ENCODE measurements at regions not wholly inside any gene's neighbourhood (a gene's known extent, or its start where the extent isn't known, plus 50 kb on each side); places are given as distances from the start of the nearest gene placed in this dataset.

- no peak for DNase-seq (ENCODE audit: extremely low read depth, insufficient read length)
- TF ChIP-seq CTCF (IDR thresholded peaks at IDR 0.05; ENCODE audit: insufficient read depth, low read length, poor library complexity, severe bottlenecking) = no peak
- Histone ChIP-seq H3K27me3 (replicated peaks; ENCODE audit: control insufficient read depth, insufficient read depth, low read length) (no peaks in the 10 kb centered on the region), H3K36me3 (ENCODE audit: control insufficient read depth, insufficient read depth, low read length) (no peaks in the 10 kb centered on the region), H3K4me3 (replicated peaks; ENCODE audit: low read depth, low read length) (no peak overlapping the region)
These were observed 600.5 kb upstream of the SYT4 start for GRCh38 chr18:43877616-43878321.

GRCh38 chr18:43879415-43879814, 602.1 kb upstream of the SYT4 start:
- no peaks in the 10 kb centered on the region for H3K36me3 ChIP-seq (ENCODE audit: control insufficient read depth, insufficient read depth, low read length)
- no peak for TF ChIP-seq CTCF (IDR thresholded peaks at IDR 0.05; ENCODE audit: insufficient read depth, low read length, poor library complexity, severe bottlenecking)
- no peaks in the 10 kb centered on the region for H3K27me3 ChIP-seq (replicated peaks; ENCODE audit: control insufficient read depth, insufficient read depth, low read length)
- H3K4me3 ChIP-seq (replicated peaks; ENCODE audit: low read depth, low read length) = no peak overlapping the region
- no peak for DNase-seq (ENCODE audit: extremely low read depth, insufficient read length)

GRCh38 chr18:43882358-43883055, 605.2 kb upstream of the SYT4 start:
- TF ChIP-seq CTCF (IDR thresholded peaks at IDR 0.05; ENCODE audit: insufficient read depth, low read length, poor library complexity, severe bottlenecking) = no peak
- no peak for DNase-seq (ENCODE audit: extremely low read depth, insufficient read length)
- Histone ChIP-seq H3K36me3 (ENCODE audit: control insufficient read depth, insufficient read depth, low read length) (no peaks in the 10 kb centered on the region), H3K27me3 (replicated peaks; ENCODE audit: control insufficient read depth, insufficient read depth, low read length) (no peaks in the 10 kb centered on the region), H3K4me3 (replicated peaks; ENCODE audit: low read depth, low read length) (no peak overlapping the region)

- no peak for DNase-seq (ENCODE audit: extremely low read depth, insufficient read length)
- no peak for TF ChIP-seq CTCF (IDR thresholded peaks at IDR 0.05; ENCODE audit: insufficient read depth, low read length, poor library complexity, severe bottlenecking)
- no peaks in the 10 kb centered on the region for H3K36me3 ChIP-seq (ENCODE audit: control insufficient read depth, insufficient read depth, low read length)
- no peak overlapping the region for H3K4me3 ChIP-seq (replicated peaks; ENCODE audit: low read depth, low read length)
- H3K27me3 ChIP-seq (replicated peaks; ENCODE audit: control insufficient read depth, insufficient read depth, low read length) = no peaks in the 10 kb centered on the region
These were observed 606.6 kb upstream of the SYT4 start for GRCh38 chr18:43883886-43884285.

- no peak for DNase-seq (ENCODE audit: extremely low read depth, insufficient read length)
- H3K4me3 ChIP-seq (replicated peaks; ENCODE audit: low read depth, low read length) = no peak overlapping the region
- TF ChIP-seq CTCF (IDR thresholded peaks at IDR 0.05; ENCODE audit: insufficient read depth, low read length, poor library complexity, severe bottlenecking) = no peak
- H3K36me3 ChIP-seq (ENCODE audit: control insufficient read depth, insufficient read depth, low read length) = no peaks in the 10 kb centered on the region
- no peaks in the 10 kb centered on the region for H3K27me3 ChIP-seq (replicated peaks; ENCODE audit: control insufficient read depth, insufficient read depth, low read length)
These were observed 609.1 kb upstream of the SYT4 start for GRCh38 chr18:43886341-43886740.

All from GM06990 (cell line).